ENCODE measurements at regions not wholly inside any gene's neighbourhood (a gene's known extent, or its start where the extent isn't known, plus 50 kb on each side); places are given as distances from the start of the nearest gene placed in this dataset.

- intact Hi-C loops (cut with DNase I), result no loop called here
- ATAC-seq (no peak), DNase-seq (no peak)
- H3K27ac ChIP-seq, result no peak overlapping the region
- TF ChIP-seq, protein P1, sequence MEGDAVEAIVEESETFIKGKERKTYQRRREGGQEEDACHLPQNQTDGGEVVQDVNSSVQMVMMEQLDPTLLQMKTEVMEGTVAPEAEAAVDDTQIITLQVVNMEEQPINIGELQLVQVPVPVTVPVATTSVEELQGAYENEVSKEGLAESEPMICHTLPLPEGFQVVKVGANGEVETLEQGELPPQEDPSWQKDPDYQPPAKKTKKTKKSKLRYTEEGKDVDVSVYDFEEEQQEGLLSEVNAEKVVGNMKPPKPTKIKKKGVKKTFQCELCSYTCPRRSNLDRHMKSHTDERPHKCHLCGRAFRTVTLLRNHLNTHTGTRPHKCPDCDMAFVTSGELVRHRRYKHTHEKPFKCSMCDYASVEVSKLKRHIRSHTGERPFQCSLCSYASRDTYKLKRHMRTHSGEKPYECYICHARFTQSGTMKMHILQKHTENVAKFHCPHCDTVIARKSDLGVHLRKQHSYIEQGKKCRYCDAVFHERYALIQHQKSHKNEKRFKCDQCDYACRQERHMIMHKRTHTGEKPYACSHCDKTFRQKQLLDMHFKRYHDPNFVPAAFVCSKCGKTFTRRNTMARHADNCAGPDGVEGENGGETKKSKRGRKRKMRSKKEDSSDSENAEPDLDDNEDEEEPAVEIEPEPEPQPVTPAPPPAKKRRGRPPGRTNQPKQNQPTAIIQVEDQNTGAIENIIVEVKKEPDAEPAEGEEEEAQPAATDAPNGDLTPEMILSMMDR (IDR thresholded peaks at IDR 0.05), result no peak
- H3K4me1 ChIP-seq, result no peaks in the 10 kb centered on the region
- no peaks in the 10 kb centered on the region for H3K27me3 ChIP-seq
- no peak overlapping the region for H3K4me3 ChIP-seq
- no peaks in the 10 kb centered on the region for H3K9me3 ChIP-seq
- H3K36me3 ChIP-seq, result no peaks in the 10 kb centered on the region
Measured at GRCh38 chr4:189291939-189292338, 648.7 kb upstream of the FRG1 start.

GRCh38 chr4:189293459-189293858, 647.2 kb upstream of the FRG1 start:
- Histone ChIP-seq H3K9me3 (no peaks in the 10 kb centered on the region), H3K27ac (no peak overlapping the region), H3K4me3 (no peak overlapping the region), H3K36me3 (no peaks in the 10 kb centered on the region), H3K27me3 (no peaks in the 10 kb centered on the region), H3K4me1 (no peaks in the 10 kb centered on the region)
- TF ChIP-seq, protein P1 (IDR thresholded peaks at IDR 0.05), result no peak
- intact Hi-C loops (cut with DNase I), result no loop called here
- ATAC-seq (no peak), DNase-seq (no peak)
- WGBS, 2 donors, result 34 to 46% methylated on average over 3 of the region's 3 CpGs

GRCh38 chr4:189294574-189294973, 646.1 kb upstream of the FRG1 start:
- Histone ChIP-seq H3K4me3 (no peak overlapping the region), H3K9me3 (peaks cover 0 to 4% (median 0%) of the 10 kb centered on the region in 11 donors), H3K27ac (no peak overlapping the region), H3K27me3 (no peaks in the 10 kb centered on the region), H3K36me3 (no peaks in the 10 kb centered on the region), H3K4me1 (no peaks in the 10 kb centered on the region)
- 75 to 86% methylated on average over 3 of the region's 3 CpGs for WGBS, 2 donors
- no peak for DNase-seq
- intact Hi-C loops (cut with DNase I), result no loop called here
- TF ChIP-seq, protein P1 (IDR thresholded peaks at IDR 0.05), result no peak
- ATAC-seq, result no peak

- TF ChIP-seq, protein P1 (IDR thresholded peaks at IDR 0.05), result no peak
- Histone ChIP-seq H3K27ac (no peak overlapping the region), H3K4me1 (no peaks in the 10 kb centered on the region), H3K4me3 (no peak overlapping the region), H3K36me3 (no peaks in the 10 kb centered on the region), H3K27me3 (peaks cover 0 to 5% (median 0%) of the 10 kb centered on the region in 7 donors), H3K9me3 (peaks cover 0 to 4% (median 0%) of the 10 kb centered on the region in 11 donors)
- WGBS, 2 donors, result 55 to 62% methylated on average over 5 of the region's 5 CpGs
- no peak for DNase-seq
- intact Hi-C loops (cut with DNase I), result no loop called here
- ATAC-seq, result no peak
Measured at GRCh38 chr4:189299706-189300105, 641.0 kb upstream of the FRG1 start.
